Bronchial epithelial cell (primary cell): ENCODE measurements at regions not wholly inside any gene's neighbourhood (a gene's known extent, or its start where the extent isn't known, plus 50 kb on each side); places are given as distances from the start of the nearest gene placed in this dataset.
"Not testable (repeated sequence)": the region's sequence is repeated elsewhere in the genome, so short reads cannot be mapped to it uniquely, and the experiment has no call there.

Source experiments
- DNase-seq: peaks from one replicate; pipeline ENCODE4 v3.0.0-alpha.2; 2010; ENCODE audit warnings: low read depth
- FAIRE-seq: peaks from 2 replicates; lab custom pipeline; 2011; peaks lifted over from hg19 to GRCh38; lab: Jason Lieb, UNC
- H3K27me3 ChIP-seq: 2 replicates; pipeline ENCODE4 v1.5.1; 2011; ENCODE audit warnings: low read length; ENCODE audit not compliant: control insufficient read depth, insufficient read depth
- H3K36me3 ChIP-seq: 2 replicates; pipeline ENCODE4 v1.5.1; 2011; ENCODE audit warnings: low read length; ENCODE audit not compliant: control insufficient read depth, insufficient read depth
- H3K4me3 ChIP-seq: 2 replicates; pipeline ENCODE4 v1.5.1; 2011; ENCODE audit warnings: mild to moderate bottlenecking, low read depth, low read length, control low read depth
- TF ChIP-seq, protein P1 (sequence below): IDR thresholded peaks from 2 replicates; pipeline ENCODE4 v1.5.1; 2011; ENCODE audit warnings: mild to moderate bottlenecking, moderate library complexity, low read length, control low read depth, inconsistent platforms; ENCODE audit not compliant: insufficient read depth, severe bottlenecking

- DNase-seq, result no peak
- no peaks in the 10 kb centered on the region for H3K36me3 ChIP-seq
- no peaks in the 10 kb centered on the region for H3K27me3 ChIP-seq
- no peak overlapping the region for H3K4me3 ChIP-seq
- FAIRE-seq, result no peak
- TF ChIP-seq, protein P1, sequence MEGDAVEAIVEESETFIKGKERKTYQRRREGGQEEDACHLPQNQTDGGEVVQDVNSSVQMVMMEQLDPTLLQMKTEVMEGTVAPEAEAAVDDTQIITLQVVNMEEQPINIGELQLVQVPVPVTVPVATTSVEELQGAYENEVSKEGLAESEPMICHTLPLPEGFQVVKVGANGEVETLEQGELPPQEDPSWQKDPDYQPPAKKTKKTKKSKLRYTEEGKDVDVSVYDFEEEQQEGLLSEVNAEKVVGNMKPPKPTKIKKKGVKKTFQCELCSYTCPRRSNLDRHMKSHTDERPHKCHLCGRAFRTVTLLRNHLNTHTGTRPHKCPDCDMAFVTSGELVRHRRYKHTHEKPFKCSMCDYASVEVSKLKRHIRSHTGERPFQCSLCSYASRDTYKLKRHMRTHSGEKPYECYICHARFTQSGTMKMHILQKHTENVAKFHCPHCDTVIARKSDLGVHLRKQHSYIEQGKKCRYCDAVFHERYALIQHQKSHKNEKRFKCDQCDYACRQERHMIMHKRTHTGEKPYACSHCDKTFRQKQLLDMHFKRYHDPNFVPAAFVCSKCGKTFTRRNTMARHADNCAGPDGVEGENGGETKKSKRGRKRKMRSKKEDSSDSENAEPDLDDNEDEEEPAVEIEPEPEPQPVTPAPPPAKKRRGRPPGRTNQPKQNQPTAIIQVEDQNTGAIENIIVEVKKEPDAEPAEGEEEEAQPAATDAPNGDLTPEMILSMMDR, result no peak
Observed at GRCh38 chr6:27834879-27835549, 77.2 kb downstream of the OR2B2 start.

DNA sequence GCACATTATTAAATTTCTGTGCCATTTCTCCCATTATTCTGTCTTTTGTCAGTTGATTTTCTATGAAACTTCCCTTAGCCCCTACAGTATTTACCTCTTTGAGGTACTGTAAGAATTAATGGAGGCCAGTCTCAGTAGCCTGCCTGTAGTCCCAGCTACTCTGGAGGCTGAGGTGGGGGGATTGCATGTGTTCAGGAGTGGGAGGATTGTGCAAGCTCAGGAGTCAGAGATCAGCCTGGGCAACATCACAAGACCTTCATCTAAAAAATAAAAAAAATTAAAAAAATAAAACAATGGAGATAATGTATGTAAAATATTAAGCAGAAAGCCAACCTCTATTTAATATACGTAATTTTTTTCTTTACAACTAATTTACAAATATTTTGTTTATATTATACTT lies 77.8 kb downstream of the OR2B2 start:
- DNase-seq (no peak), FAIRE-seq (no peak)
- Histone ChIP-seq H3K36me3 (no peaks in the 10 kb centered on the region), H3K27me3 (no peaks in the 10 kb centered on the region), H3K4me3 (no peak overlapping the region)
- TF ChIP-seq, protein P1, result no peak

DNA sequence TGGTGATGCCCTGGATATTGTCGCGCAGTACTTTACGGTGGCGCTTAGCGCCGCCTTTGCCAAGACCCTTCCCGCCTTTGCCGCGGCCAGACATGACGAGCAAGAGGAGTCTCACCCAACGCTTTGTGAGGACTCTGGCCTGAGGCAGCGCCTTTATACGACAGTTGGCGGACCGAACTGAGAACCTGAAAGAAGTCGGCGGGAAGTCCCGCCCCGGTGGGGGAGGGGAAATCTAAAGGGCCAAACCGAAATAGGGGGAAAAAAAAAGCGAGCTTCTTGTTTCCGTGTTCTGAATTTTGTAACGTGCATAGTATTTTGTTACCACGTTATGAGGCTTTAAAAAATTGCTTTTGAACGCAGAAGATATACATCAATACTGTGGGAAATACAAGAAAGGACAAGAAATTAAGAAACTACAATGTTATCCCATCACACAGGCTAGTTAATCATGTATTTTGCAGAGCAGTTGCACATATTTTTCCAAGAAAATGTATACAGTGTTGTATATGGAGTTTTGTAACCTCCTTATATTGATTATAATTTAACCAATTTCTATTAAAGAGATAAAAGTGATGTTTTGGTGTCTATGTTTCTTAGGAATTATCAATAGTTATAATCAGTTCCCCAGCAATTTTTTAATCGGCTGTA lies 80.6 kb downstream of the OR2B2 start:
- peak overlapping the region; percentile 31 for H3K4me3 ChIP-seq
- not testable (repeated sequence) for H3K36me3 ChIP-seq, DNase-seq, FAIRE-seq, H3K27me3 ChIP-seq

- not testable (repeated sequence) for H3K27me3 ChIP-seq, FAIRE-seq, H3K36me3 ChIP-seq
- peak; percentile 41 for DNase-seq
- H3K4me3 ChIP-seq, result peak overlapping the region; percentile 49
Observed at GRCh38 chr6:27830600-27831433, 81.4 kb downstream of the OR2B2 start.

- no peak for FAIRE-seq
Observed at GRCh38 chr6:27830212-27830599, 82.0 kb downstream of the OR2B2 start.

DNA sequence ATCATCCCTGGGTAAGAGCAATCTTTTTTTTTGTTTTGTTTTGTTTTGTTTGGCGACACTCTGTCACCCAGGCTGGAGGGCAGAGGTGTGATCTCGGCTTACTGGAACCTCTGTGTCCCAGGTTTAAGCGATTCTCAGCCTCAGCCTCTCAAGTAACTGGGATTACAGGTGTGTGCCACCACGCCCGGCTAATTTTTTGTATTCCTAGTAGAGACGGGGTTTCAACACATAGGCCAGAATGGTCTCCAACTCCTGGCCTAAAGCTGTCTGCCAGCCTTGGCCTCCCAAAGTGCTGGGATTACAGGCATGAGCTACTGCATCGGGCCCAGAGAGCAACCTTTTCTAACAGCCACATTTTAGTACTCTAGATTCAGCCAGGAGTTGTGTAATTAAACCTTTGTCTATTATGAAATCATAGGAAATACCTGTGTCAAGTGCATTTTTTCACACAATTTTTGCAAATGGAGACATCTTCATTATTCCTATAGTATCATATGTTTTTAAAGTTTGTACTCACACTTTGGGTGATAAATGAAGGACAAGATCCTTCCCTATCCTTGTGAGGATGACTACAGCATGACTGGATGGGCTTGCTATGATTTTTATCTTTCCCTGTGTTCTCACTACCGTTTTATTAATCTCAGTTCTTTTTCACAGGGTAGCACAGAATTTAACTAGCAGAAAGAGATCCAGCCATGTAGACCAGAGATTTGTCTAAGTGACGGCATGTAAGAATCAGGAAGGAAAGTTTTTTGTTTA lies 82.6 kb downstream of the OR2B2 start:
- FAIRE-seq (no peak), DNase-seq (peak; percentile 18)
- TF ChIP-seq, protein P1, result no peak
- H3K36me3 ChIP-seq, result no peaks in the 10 kb centered on the region
- H3K4me3 ChIP-seq, result peak overlapping the region; percentile 49
- no peaks in the 10 kb centered on the region for H3K27me3 ChIP-seq

More at GRCh38 chr6:27830212-27830599, 82.0 kb downstream of the OR2B2 start:
- Histone ChIP-seq H3K36me3 (no peaks in the 10 kb centered on the region), H3K4me3 (peak overlapping the region; percentile 49), H3K27me3 (no peaks in the 10 kb centered on the region)
- DNase-seq, result peak; percentile 27
- TF ChIP-seq, protein P1, result no peak

DNA sequence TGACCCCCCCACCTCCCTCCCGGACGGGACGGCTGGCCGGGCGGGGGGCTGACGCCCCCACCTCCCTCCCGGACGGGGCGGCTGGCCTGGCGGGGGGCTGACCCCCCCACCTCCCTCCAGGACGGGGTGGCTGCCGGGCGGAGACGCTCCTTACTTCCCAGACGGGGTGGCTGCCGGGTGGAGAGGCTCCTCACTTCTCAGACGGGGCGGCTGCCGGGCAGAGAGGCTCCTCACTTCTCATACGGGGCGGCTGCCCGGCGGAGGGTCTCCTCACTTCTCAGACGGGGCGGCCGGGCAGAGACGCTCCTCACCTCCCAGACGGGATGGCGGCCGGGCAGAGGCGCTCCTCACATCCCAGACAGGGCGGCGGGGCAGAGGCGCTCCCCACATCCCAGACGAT lies 84.7 kb downstream of the OR2B2 start:
- H3K27me3 ChIP-seq, H3K4me3 ChIP-seq, H3K36me3 ChIP-seq, DNase-seq, FAIRE-seq: not testable (repeated sequence)

GRCh38 chr6:27826612-27826985 lies 85.6 kb downstream of the OR2B2 start:
- not testable (repeated sequence) for H3K4me3 ChIP-seq, H3K27me3 ChIP-seq, FAIRE-seq, H3K36me3 ChIP-seq, DNase-seq
